Vagina (tissue), 2 donors: ENCODE measurements at regions not wholly inside any gene's neighbourhood (a gene's known extent, or its start where the extent isn't known, plus 50 kb on each side); places are given as distances from the start of the nearest gene placed in this dataset.

ENCODE experiments used
- CTCF ChIP-seq, 3 experiments: fragments of 450-650 bp in 2 of 3; fragments of 200-600 bp in 1 of 3; sonication (generic) in 1 of 3; IDR thresholded peaks; one replicate each; pipeline ENCODE4 v1.5.1; 2017 to 2019; ENCODE audit warnings: antibody characterized with exemption in 3 of 3, mild to moderate bottlenecking in 2 of 3, moderate library complexity in 2 of 3
- POLR2AphosphoS5 ChIP-seq, 2 donors: sonication (generic); formaldehyde crosslinking; IDR thresholded peaks; one replicate each; pipeline ENCODE4 v1.9.0; 2017; ENCODE audit warnings: antibody characterized with exemption in 2 of 2, mild to moderate bottlenecking in 2 of 2, low read depth in 1 of 2; ENCODE audit not compliant: insufficient read depth in 1 of 2

GRCh38 chr5:2471152-2471879, 280.2 kb downstream of the IRX2 start:
- no peak for TF ChIP-seq CTCF (IDR thresholded peaks at IDR 0.05)
- TF ChIP-seq POLR2AphosphoS5 (IDR thresholded peaks at IDR 0.05; ENCODE audit: insufficient read depth in 1 of 2, low read depth in 1 of 2) = no peak
